Muscle of leg (tissue), 3 donors: ENCODE measurements at regions not wholly inside any gene's neighbourhood (a gene's known extent, or its start where the extent isn't known, plus 50 kb on each side); places are given as distances from the start of the nearest gene placed in this dataset.
A peak's percentile ranks its signal among the peaks of the same experiment; 100 is the strongest.
"Not testable (repeated sequence)": the region's sequence is repeated elsewhere in the genome, so short reads cannot be mapped to it uniquely, and the experiment has no call there.

Experiments used
- DNase-seq: peaks from one replicate; pipeline ENCODE4 v3.0.0; 2013
- H3K27ac ChIP-seq: one replicate; pipeline ENCODE4 v1.5.1; 2013; ENCODE audit warnings: mild to moderate bottlenecking, low read length, control low read depth
- H3K27me3 ChIP-seq: one replicate; pipeline ENCODE4 v1.6.1; 2013; ENCODE audit warnings: low read length; ENCODE audit not compliant: control insufficient read depth, insufficient read depth
- H3K36me3 ChIP-seq: one replicate; pipeline ENCODE4 v1.6.1; 2013; ENCODE audit warnings: low read length; ENCODE audit not compliant: control insufficient read depth, insufficient read depth
- H3K4me1 ChIP-seq: one replicate; pipeline ENCODE4 v1.6.1; 2013; ENCODE audit warnings: low read length; ENCODE audit not compliant: control insufficient read depth, insufficient read depth
- H3K4me3 ChIP-seq: one replicate; pipeline ENCODE4 v1.5.1; 2013; ENCODE audit warnings: low read length, control low read depth
- H3K9me3 ChIP-seq: replicated peaks from 2 replicates; pipeline ENCODE4 v1.6.1; 2013; ENCODE audit warnings: low read depth, low read length; ENCODE audit not compliant: control insufficient read depth
- WGBS: methylation state at CpG from one replicate; pipeline ENCODE4 v1.1.5; 2013; ENCODE audit warnings: missing lambda C conversion rate; ENCODE audit not compliant: insufficient coverage; 5-methylcytosine and 5-hydroxymethylcytosine counted together

- H3K9me3 ChIP-seq = no peaks in the 10 kb centered on the region
- H3K4me3 ChIP-seq = no peak overlapping the region
- 49% methylated on average over 6 of the region's 10 CpGs for WGBS
- DNase-seq = peak; percentile 20
- H3K4me1 ChIP-seq = no peaks in the 10 kb centered on the region
- H3K36me3 ChIP-seq = no peaks in the 10 kb centered on the region
- H3K27ac ChIP-seq = no peak overlapping the region
- H3K27me3 ChIP-seq = no peaks in the 10 kb centered on the region
These were observed 73.3 kb downstream of the OTOR start for GRCh38 chr20:16821211-16822089.

- no peaks in the 10 kb centered on the region for H3K4me1 ChIP-seq
- no peak overlapping the region for H3K27ac ChIP-seq
- no peak for DNase-seq
- WGBS = no CpG with 5 or more reads among the region's 1 CpG
- no peaks in the 10 kb centered on the region for H3K36me3 ChIP-seq
- no peak overlapping the region for H3K4me3 ChIP-seq
- H3K27me3 ChIP-seq = no peaks in the 10 kb centered on the region
- no peaks in the 10 kb centered on the region for H3K9me3 ChIP-seq
These were observed 76.5 kb downstream of the OTOR start for GRCh38 chr20:16824664-16825063.

GRCh38 chr20:16828666-16829305 is 80.6 kb downstream of the OTOR start:
- Histone ChIP-seq H3K27ac (no peak overlapping the region), H3K9me3 (no peaks in the 10 kb centered on the region), H3K36me3 (no peaks in the 10 kb centered on the region), H3K4me3 (no peak overlapping the region), H3K27me3 (no peaks in the 10 kb centered on the region), H3K4me1 (no peaks in the 10 kb centered on the region)
- no peak for DNase-seq
- whole genome bisulfite sequencing = 68% methylated on average over 4 of the region's 4 CpGs

- not testable (repeated sequence) for H3K4me1 ChIP-seq, H3K9me3 ChIP-seq, DNase-seq, H3K36me3 ChIP-seq, H3K4me3 ChIP-seq, H3K27me3 ChIP-seq, H3K27ac ChIP-seq
These were observed 87.5 kb downstream of the OTOR start for GRCh38 chr20:16835690-16836089.

GRCh38 chr20:16842486-16843120 is 94.4 kb downstream of the OTOR start:
- H3K27ac ChIP-seq = no peak overlapping the region
- DNase-seq = no peak
- no peaks in the 10 kb centered on the region for H3K9me3 ChIP-seq
- no peak overlapping the region for H3K4me3 ChIP-seq
- no peaks in the 10 kb centered on the region for H3K27me3 ChIP-seq
- no peaks in the 10 kb centered on the region for H3K4me1 ChIP-seq
- no CpG with 5 or more reads among the region's 2 CpGs for WGBS
- H3K36me3 ChIP-seq = no peaks in the 10 kb centered on the region

- 86% methylated on average over 1 of the region's 1 CpG for WGBS
- no peak overlapping the region for H3K27ac ChIP-seq
- no peaks in the 10 kb centered on the region for H3K4me1 ChIP-seq
- H3K9me3 ChIP-seq = no peaks in the 10 kb centered on the region
- no peaks in the 10 kb centered on the region for H3K36me3 ChIP-seq
- no peak overlapping the region for H3K4me3 ChIP-seq
- DNase-seq = no peak
- no peaks in the 10 kb centered on the region for H3K27me3 ChIP-seq
These were observed 96.2 kb downstream of the OTOR start for GRCh38 chr20:16844406-16844805.

- Histone ChIP-seq H3K27ac (no peak overlapping the region), H3K4me1 (no peaks in the 10 kb centered on the region), H3K4me3 (no peak overlapping the region), H3K36me3 (no peaks in the 10 kb centered on the region), H3K9me3 (no peaks in the 10 kb centered on the region), H3K27me3 (no peaks in the 10 kb centered on the region)
- no CpG with 5 or more reads among the region's 1 CpG for WGBS
- DNase-seq = peak; percentile 8
These were observed 97.8 kb downstream of the OTOR start for GRCh38 chr20:16846006-16846405.

GRCh38 chr20:16848061-16848460 is 99.9 kb downstream of the OTOR start:
- Histone ChIP-seq H3K36me3 (no peaks in the 10 kb centered on the region), H3K27ac (no peak overlapping the region), H3K4me1 (no peaks in the 10 kb centered on the region), H3K4me3 (no peak overlapping the region), H3K27me3 (no peaks in the 10 kb centered on the region), H3K9me3 (no peaks in the 10 kb centered on the region)
- DNase-seq = no peak

GRCh38 chr20:16848526-16848925 is 100.4 kb downstream of the OTOR start:
- no peak for DNase-seq
- WGBS = no CpG with 5 or more reads among the region's 1 CpG
- Histone ChIP-seq H3K9me3 (no peaks in the 10 kb centered on the region), H3K4me1 (no peaks in the 10 kb centered on the region), H3K27ac (no peak overlapping the region), H3K27me3 (no peaks in the 10 kb centered on the region), H3K36me3 (no peaks in the 10 kb centered on the region), H3K4me3 (no peak overlapping the region)

- Histone ChIP-seq H3K4me1 (no peaks in the 10 kb centered on the region), H3K27me3 (no peaks in the 10 kb centered on the region), H3K4me3 (no peak overlapping the region), H3K36me3 (no peaks in the 10 kb centered on the region), H3K27ac (no peak overlapping the region), H3K9me3 (no peaks in the 10 kb centered on the region)
- DNase-seq = no peak
- no CpG with 5 or more reads among the region's 1 CpG for WGBS
These were observed 112.8 kb downstream of the OTOR start for GRCh38 chr20:16860914-16861313.
